OCI-LY1 (cell line): ENCODE measurements at regions not wholly inside any gene's neighbourhood (a gene's known extent, or its start where the extent isn't known, plus 50 kb on each side); places are given as distances from the start of the nearest gene placed in this dataset.

Source experiments
- H2AFZ ChIP-seq: fragments of 200-600 bp; sonication (generic), shearing (Covaris generic); 2 replicates; pipeline ENCODE4 v1.6.0; 2014; ENCODE audit warnings: antibody characterized with exemption, mild to moderate bottlenecking, low read length
- H3F3A ChIP-seq: fragments of 200-600 bp; sonication (generic), shearing (Covaris generic); 2 replicates; pipeline ENCODE4 v1.6.0; 2014; ENCODE audit warnings: mild to moderate bottlenecking, antibody characterized with exemption, low read length, moderate library complexity; ENCODE audit not compliant: insufficient read depth
- H3K27ac ChIP-seq: fragments of 200-600 bp; sonication (generic); 2 replicates; pipeline ENCODE4 v1.5.1; 2014; ENCODE audit warnings: low read length, mixed run types, mild to moderate bottlenecking, low read depth; ENCODE audit not compliant: poor library complexity, severe bottlenecking
- H3K27me3 ChIP-seq: fragments of 200-600 bp; sonication (generic); 2 replicates; pipeline ENCODE4 v1.6.0; 2014; ENCODE audit warnings: antibody characterized with exemption, mild to moderate bottlenecking, low read length, moderate library complexity; ENCODE audit not compliant: insufficient read depth
- H3K36me3 ChIP-seq: fragments of 200-600 bp; sonication (generic); 2 replicates; pipeline ENCODE4 v1.6.1; 2014; ENCODE audit warnings: mild to moderate bottlenecking, antibody characterized with exemption, low read length, moderate library complexity, mixed read lengths; ENCODE audit not compliant: insufficient read depth
- H3K4me1 ChIP-seq: fragments of 200-600 bp; sonication (generic); 2 replicates; pipeline ENCODE4 v1.5.1; 2014; ENCODE audit warnings: mild to moderate bottlenecking, low read length, moderate library complexity; ENCODE audit not compliant: insufficient read depth, severe bottlenecking
- H3K4me2 ChIP-seq: fragments of 200-600 bp; sonication (generic), shearing (Covaris generic); 2 replicates; pipeline ENCODE4 v1.6.1; 2014; ENCODE audit warnings: low read length
- H3K4me3 ChIP-seq: fragments of 200-600 bp; sonication (generic); 2 replicates; pipeline ENCODE4 v1.5.1; 2014; ENCODE audit warnings: low read length, low read depth, mild to moderate bottlenecking, mixed read lengths; ENCODE audit not compliant: poor library complexity, severe bottlenecking
- H3K79me2 ChIP-seq: fragments of 200-600 bp; shearing (Covaris generic); 2 replicates; pipeline ENCODE4 v1.6.1; 2016; ENCODE audit warnings: mixed run types, low read length, mixed read lengths; ENCODE audit not compliant: insufficient read depth
- H3K9ac ChIP-seq: fragments of 200-600 bp; sonication (generic), shearing (Covaris generic); 2 replicates; pipeline ENCODE4 v1.6.1; 2014; ENCODE audit warnings: mild to moderate bottlenecking, low read length, mixed read lengths
- H3K9me2 ChIP-seq: fragments of 200-600 bp; sonication (generic), shearing (Covaris generic); 2 replicates; pipeline ENCODE4 v1.6.1; 2014; ENCODE audit warnings: low read depth, mild to moderate bottlenecking, low read length, mixed read lengths
- H3K9me3 ChIP-seq: fragments of 200-600 bp; shearing (Covaris generic); 2 replicates; pipeline ENCODE4 v1.6.1; 2014; ENCODE audit warnings: low read length, mixed read lengths
- H4K20me1 ChIP-seq: fragments of 200-600 bp; sonication (generic), shearing (Covaris generic); 2 replicates; pipeline ENCODE4 v1.6.0; 2016; ENCODE audit warnings: mild to moderate bottlenecking, low read length; ENCODE audit not compliant: insufficient read depth
- CTCF ChIP-seq: fragments of 200-600 bp; sonication (generic), shearing (Covaris generic); IDR thresholded peaks from 2 replicates; pipeline ENCODE4 v1.5.1; 2017; ENCODE audit warnings: mild to moderate bottlenecking, antibody characterized with exemption, low read length, moderate library complexity, mixed read lengths
- EZH2 ChIP-seq: fragments of 200-600 bp; sonication (generic), shearing (Covaris generic); IDR thresholded peaks from 2 replicates; pipeline ENCODE4 v1.8.0; 2017; ENCODE audit warnings: borderline replicate concordance, mixed run types, mild to moderate bottlenecking, antibody characterized with exemption, low read length, moderate library complexity, mixed read lengths

- no peak overlapping the region for H3K9ac ChIP-seq
These were observed 491.3 kb upstream of the AGTR1 start for GRCh38 chr3:148206446-148206845.

GRCh38 chr3:148208975-148209374 lies 488.7 kb upstream of the AGTR1 start:
- no peak overlapping the region for H3K4me3 ChIP-seq
- H2AFZ ChIP-seq, result no peak overlapping the region
- TF ChIP-seq CTCF (no peak), EZH2 (no peak)
- no peaks in the 10 kb centered on the region for H3F3A ChIP-seq
- H4K20me1 ChIP-seq, result no peaks in the 10 kb centered on the region
- no peaks in the 10 kb centered on the region for H3K4me1 ChIP-seq
- H3K9me3 ChIP-seq, result no peaks in the 10 kb centered on the region
- no peak overlapping the region for H3K9ac ChIP-seq
- no peaks in the 10 kb centered on the region for H3K9me2 ChIP-seq
- no peaks in the 10 kb centered on the region for H3K27me3 ChIP-seq
- H3K79me2 ChIP-seq, result no peaks in the 10 kb centered on the region
- H3K36me3 ChIP-seq, result no peaks in the 10 kb centered on the region
- no peak overlapping the region for H3K4me2 ChIP-seq
- no peak overlapping the region for H3K27ac ChIP-seq

More at GRCh38 chr3:148206446-148206845, 491.3 kb upstream of the AGTR1 start:
- Histone ChIP-seq H3K27me3 (no peaks in the 10 kb centered on the region), H3K4me1 (no peaks in the 10 kb centered on the region), H3K79me2 (no peaks in the 10 kb centered on the region), H4K20me1 (no peaks in the 10 kb centered on the region), H3K9me3 (no peaks in the 10 kb centered on the region), H3F3A (no peaks in the 10 kb centered on the region), H3K36me3 (no peaks in the 10 kb centered on the region), H3K4me3 (no peak overlapping the region), H2AFZ (no peak overlapping the region), H3K27ac (no peak overlapping the region), H3K9me2 (no peaks in the 10 kb centered on the region), H3K4me2 (no peak overlapping the region)
- TF ChIP-seq EZH2 (no peak), CTCF (no peak)

- H3K36me3 ChIP-seq, result no peaks in the 10 kb centered on the region
- H2AFZ ChIP-seq, result no peak overlapping the region
- H3K79me2 ChIP-seq, result no peaks in the 10 kb centered on the region
- H3K9me2 ChIP-seq, result no peaks in the 10 kb centered on the region
- no peaks in the 10 kb centered on the region for H3K27me3 ChIP-seq
- no peaks in the 10 kb centered on the region for H3F3A ChIP-seq
- no peaks in the 10 kb centered on the region for H3K4me1 ChIP-seq
- no peaks in the 10 kb centered on the region for H3K9me3 ChIP-seq
- no peak for TF ChIP-seq EZH2
- no peak for TF ChIP-seq CTCF
- H3K4me2 ChIP-seq, result no peak overlapping the region
- 0 out of 2 replicates have a peak, but pooled peaks cover 2% of the 10 kb centered on the region for H4K20me1 ChIP-seq
- no peak overlapping the region for H3K4me3 ChIP-seq
- no peak overlapping the region for H3K27ac ChIP-seq
- H3K9ac ChIP-seq, result no peak overlapping the region
These were observed 486.0 kb upstream of the AGTR1 start for GRCh38 chr3:148211725-148212124.
